H1 (cell line): ENCODE measurements at regions not wholly inside any gene's neighbourhood (a gene's known extent, or its start where the extent isn't known, plus 50 kb on each side); places are given as distances from the start of the nearest gene placed in this dataset.

Experiments used
- CTCF ChIA-PET: fragments of 300-600 bp; sonication (Branson Sonifier 250); formaldehyde crosslinking; loops from one replicate; lab custom pipeline; 2021; ENCODE audit not compliant: partially characterized antibody; lab: Charles Lee
- POLR2A ChIA-PET: fragments of 300-600 bp; sonication (Branson Sonifier 250); formaldehyde crosslinking; loops from one replicate; lab custom pipeline; 2021; ENCODE audit warnings: inconsistent platforms; ENCODE audit not compliant: partially characterized antibody; lab: Charles Lee
- DNase-seq, 2 experiments: peaks; one replicate each; pipeline versions ENCODE4 v3.0.0 to v3.0.0-alpha.2; 2010 to 2022; ENCODE audit warnings: low spot score in 2 of 2, low read depth in 1 of 2, mixed read lengths in 1 of 2
- FAIRE-seq: peaks from 2 replicates; lab custom pipeline; 2011; peaks lifted over from hg19 to GRCh38; lab: Jason Lieb, UNC
- H2AFZ ChIP-seq: 2 replicates; pipeline ENCODE4 v1.8.1; 2012; ENCODE audit warnings: low read length, inconsistent platforms
- H2AK5ac ChIP-seq: 2 replicates; pipeline ENCODE4 v1.6.1; 2013; ENCODE audit warnings: low read depth, low read length
- H2BK120ac ChIP-seq: replicated peaks from 2 replicates; pipeline ENCODE3; 2013; ENCODE audit warnings: low read depth, low read length, inconsistent platforms
- H2BK12ac ChIP-seq: 2 replicates; pipeline ENCODE4 v1.6.1; 2013; ENCODE audit warnings: low read depth, low read length
- H2BK15ac ChIP-seq: 2 replicates; pipeline ENCODE4 v1.6.1; 2013; ENCODE audit warnings: low read length
- H2BK20ac ChIP-seq: 2 replicates; pipeline ENCODE4 v1.6.1; 2013; ENCODE audit warnings: low read length
- H2BK5ac ChIP-seq: 2 replicates; pipeline ENCODE4 v1.6.1; 2013; ENCODE audit warnings: low read depth, low read length
- H3K14ac ChIP-seq: 2 replicates; pipeline ENCODE4 v1.6.1; 2013; ENCODE audit warnings: inconsistent platforms; ENCODE audit not compliant: insufficient read length
- H3K18ac ChIP-seq: 2 replicates; pipeline ENCODE4 v1.6.1; 2013; ENCODE audit warnings: low read length; ENCODE audit errors: extremely low read depth
- H3K23ac ChIP-seq: 2 replicates; pipeline ENCODE4 v1.6.1; 2013; ENCODE audit warnings: inconsistent platforms; ENCODE audit not compliant: insufficient read length
- H3K23me2 ChIP-seq: 2 replicates; pipeline ENCODE4 v1.6.1; 2013; ENCODE audit warnings: low read depth, low read length
- H3K27ac ChIP-seq: 2 replicates; pipeline ENCODE4 v1.6.1; 2011; ENCODE audit warnings: low read depth, low read length, inconsistent platforms
- H3K27me3 ChIP-seq, 4 experiments: replicated peaks in 1 of 4; 1 replicate in 1 of 4; 2 replicates in 3 of 4; pipeline versions ENCODE4 v1.6.1 to v1.8.1; 2011 to 2013; ENCODE audit warnings: low read length in 3 of 4, mild to moderate bottlenecking in 3 of 4, inconsistent platforms in 2 of 4, mixed read lengths in 2 of 4, moderate library complexity in 1 of 4; ENCODE audit not compliant: control insufficient read depth in 3 of 4, insufficient read depth in 3 of 4; ENCODE audit errors: extremely low read depth in 1 of 4
- H3K36me3 ChIP-seq, 4 experiments: 2 replicates each; pipeline versions ENCODE4 v1.6.1 to v1.8.1; 2011 to 2013; ENCODE audit warnings: mild to moderate bottlenecking in 4 of 4, low read length in 3 of 4, moderate library complexity in 2 of 4, control low read depth in 1 of 4, inconsistent platforms in 1 of 4; ENCODE audit not compliant: insufficient read depth in 4 of 4, control insufficient read depth in 2 of 4
- H3K4ac ChIP-seq: replicated peaks from 2 replicates; pipeline ENCODE3; 2013; ENCODE audit warnings: low read length, low read depth, mixed read lengths, inconsistent platforms; ENCODE audit not compliant: insufficient read length
- H3K4me1 ChIP-seq, 4 experiments: replicated peaks in 1 of 4; 1 replicate in 1 of 4; 2 replicates in 3 of 4; pipeline versions ENCODE4 v1.6.1 to v1.8.1; 2011 to 2013; ENCODE audit warnings: low read length in 3 of 4, inconsistent platforms in 2 of 4, mixed read lengths in 1 of 4; ENCODE audit not compliant: insufficient read depth in 4 of 4, control insufficient read depth in 3 of 4
- H3K4me2 ChIP-seq, 2 experiments: 2 replicates each; pipeline versions ENCODE4 v1.6.1 to v1.8.1; 2011 to 2013; ENCODE audit warnings: low read depth in 2 of 2, low read length in 2 of 2, control low read depth in 1 of 2, inconsistent platforms in 1 of 2, mild to moderate bottlenecking in 1 of 2; ENCODE audit not compliant: insufficient read depth in 1 of 2
- H3K4me3 ChIP-seq, 4 experiments: fragments of 200-600, 300-600 bp in 1 of 4; sonication (generic), shearing (Covaris generic), sonication (Bioruptor Twin) in 1 of 4; 2 replicates each; pipeline versions ENCODE4 v1.5.1 to v1.8.1; 2011 to 2016; ENCODE audit warnings: low read length in 4 of 4, low read depth in 3 of 4, control low read depth in 2 of 4, inconsistent platforms in 2 of 4, mild to moderate bottlenecking in 2 of 4, mixed read lengths in 1 of 4, moderate library complexity in 1 of 4; ENCODE audit not compliant: insufficient read depth in 2 of 4; ENCODE audit errors: extremely low read depth in 1 of 4
- H3K56ac ChIP-seq: replicated peaks from 2 replicates; pipeline ENCODE3; 2013; ENCODE audit warnings: low read depth, mild to moderate bottlenecking, mixed read lengths, low read length, inconsistent platforms; ENCODE audit not compliant: insufficient read length
- H3K79me1 ChIP-seq: 2 replicates; pipeline ENCODE4 v1.6.1; 2013; ENCODE audit warnings: low read depth, low read length, control low read depth
- H3K79me2 ChIP-seq, 2 experiments: 2 replicates each; pipeline versions ENCODE4 v1.6.1 to v1.8.1; 2012 to 2013; ENCODE audit warnings: low read length in 2 of 2, mild to moderate bottlenecking in 2 of 2, inconsistent platforms in 1 of 2; ENCODE audit not compliant: insufficient read depth in 2 of 2, control insufficient read depth in 1 of 2
- H3K9ac ChIP-seq, 4 experiments: replicated peaks in 1 of 4; 1 replicate in 1 of 4; 2 replicates in 3 of 4; pipeline versions ENCODE4 v1.6.1 to v1.8.1; 2011 to 2013; ENCODE audit warnings: low read depth in 3 of 4, low read length in 3 of 4, control low read depth in 2 of 4, mild to moderate bottlenecking in 2 of 4, moderate library complexity in 2 of 4, inconsistent platforms in 1 of 4; ENCODE audit errors: extremely low read depth in 1 of 4
- H3K9me3 ChIP-seq, 2 experiments: 2 replicates each; pipeline versions ENCODE4 v1.6.1 to v1.8.1; 2012 to 2013; ENCODE audit warnings: mild to moderate bottlenecking in 2 of 2, moderate library complexity in 2 of 2, control low read depth in 1 of 2, inconsistent platforms in 1 of 2, low read depth in 1 of 2, low read length in 1 of 2, mixed read lengths in 1 of 2; ENCODE audit not compliant: insufficient read depth in 2 of 2
- H4K20me1 ChIP-seq, 2 experiments: replicated peaks in 1 of 2; 2 replicates each; pipeline versions ENCODE3 to v1.8.1; 2011 to 2013; ENCODE audit warnings: inconsistent platforms in 2 of 2, low read length in 2 of 2, mild to moderate bottlenecking in 1 of 2; ENCODE audit not compliant: insufficient read depth in 2 of 2, control insufficient read depth in 1 of 2
- H4K5ac ChIP-seq: 2 replicates; pipeline ENCODE4 v1.6.1; 2013; ENCODE audit warnings: low read length, low read depth, mixed read lengths, inconsistent platforms; ENCODE audit not compliant: insufficient read length
- H4K8ac ChIP-seq: 2 replicates; pipeline ENCODE4 v1.8.0; 2013; ENCODE audit warnings: mild to moderate bottlenecking, moderate library complexity, low read length, inconsistent platforms; ENCODE audit not compliant: insufficient read depth; ENCODE audit errors: extremely low read depth
- H4K91ac ChIP-seq: replicated peaks from 2 replicates; pipeline ENCODE3; 2013; ENCODE audit warnings: low read length, mixed read lengths, inconsistent platforms; ENCODE audit not compliant: insufficient read length
- FOSL1 ChIP-seq: IDR thresholded peaks from 2 replicates; pipeline ENCODE4 v1.6.1; 2011; ENCODE audit warnings: mild to moderate bottlenecking, low read depth, low read length, moderate library complexity; ENCODE audit not compliant: insufficient read depth
- GABPA ChIP-seq: IDR thresholded peaks from 2 replicates; pipeline ENCODE4 v1.6.1; 2011; ENCODE audit warnings: mild to moderate bottlenecking, low read length, moderate library complexity, borderline replicate concordance; ENCODE audit not compliant: insufficient read depth
- JUN ChIP-seq: IDR thresholded peaks from 2 replicates; pipeline ENCODE4 v1.6.1; 2011; ENCODE audit warnings: low read depth, mild to moderate bottlenecking, improper control_type of control experiment, low read length
- KDM5A ChIP-seq: fragments of 200-600 bp; IDR thresholded peaks from 2 replicates; pipeline ENCODE4 v1.7.1; 2012; ENCODE audit warnings: mild to moderate bottlenecking, low read length, inconsistent platforms, mixed read lengths
- NRF1 ChIP-seq: IDR thresholded peaks from 2 replicates; pipeline ENCODE4 v1.6.1; 2011; ENCODE audit warnings: mild to moderate bottlenecking, low read depth, low read length, improper control_type of control experiment
- RBBP5 ChIP-seq: IDR thresholded peaks from 2 replicates; pipeline ENCODE4 v1.7.1; 2012; ENCODE audit warnings: low read depth, mild to moderate bottlenecking, inconsistent platforms, low read length, moderate library complexity, borderline replicate concordance
- RFX5 ChIP-seq: IDR thresholded peaks from 2 replicates; pipeline ENCODE4 v1.6.1; 2011; ENCODE audit warnings: low read depth, low read length, improper control_type of control experiment, borderline replicate concordance
- RNF2 ChIP-seq: fragments of 200-900, 300-1000 bp; sonication (generic); IDR thresholded peaks from 2 replicates; pipeline ENCODE4 v1.7.1; 2016; ENCODE audit warnings: borderline replicate concordance, low read depth, mild to moderate bottlenecking, antibody characterized with exemption, low read length; ENCODE audit not compliant: poor library complexity, severe bottlenecking; ENCODE audit errors: missing control alignments
- SIN3A ChIP-seq, 2 experiments: IDR thresholded peaks in 1 of 2; conservative IDR thresholded peaks in 1 of 2; 2 replicates each; pipeline ENCODE4 v1.6.1; 2011 to 2012; ENCODE audit warnings: low read length in 2 of 2, improper control_type of control experiment in 1 of 2, low read depth in 1 of 2, mild to moderate bottlenecking in 1 of 2
- TBP ChIP-seq: IDR thresholded peaks from 2 replicates; pipeline ENCODE4 v1.6.1; 2011; ENCODE audit warnings: low read depth, low read length, improper control_type of control experiment
- WGBS, 2 experiments: shearing (Covaris generic) in 1 of 2; methylation state at CpG; one replicate each; pipeline versions ENCODE4 v1.1.6 to v1.1.7; 2013 to 2015; ENCODE audit warnings: low lambda C conversion rate in 2 of 2, mixed read lengths in 2 of 2, inconsistent platforms in 1 of 2, low coverage in 1 of 2, missing lambda C conversion rate in 1 of 2; ENCODE audit not compliant: insufficient replicate concordance in 2 of 2, insufficient coverage in 1 of 2, insufficient read length in 1 of 2; ENCODE audit errors: extremely low coverage in 1 of 2, missing lambda C conversion rate in 1 of 2; 5-methylcytosine and 5-hydroxymethylcytosine counted together
- TF ChIP-seq, protein P1 (sequence below): IDR thresholded peaks from 2 replicates; pipeline ENCODE4 v1.6.1; 2011; ENCODE audit warnings: low read length, improper control_type of control experiment

DNA sequence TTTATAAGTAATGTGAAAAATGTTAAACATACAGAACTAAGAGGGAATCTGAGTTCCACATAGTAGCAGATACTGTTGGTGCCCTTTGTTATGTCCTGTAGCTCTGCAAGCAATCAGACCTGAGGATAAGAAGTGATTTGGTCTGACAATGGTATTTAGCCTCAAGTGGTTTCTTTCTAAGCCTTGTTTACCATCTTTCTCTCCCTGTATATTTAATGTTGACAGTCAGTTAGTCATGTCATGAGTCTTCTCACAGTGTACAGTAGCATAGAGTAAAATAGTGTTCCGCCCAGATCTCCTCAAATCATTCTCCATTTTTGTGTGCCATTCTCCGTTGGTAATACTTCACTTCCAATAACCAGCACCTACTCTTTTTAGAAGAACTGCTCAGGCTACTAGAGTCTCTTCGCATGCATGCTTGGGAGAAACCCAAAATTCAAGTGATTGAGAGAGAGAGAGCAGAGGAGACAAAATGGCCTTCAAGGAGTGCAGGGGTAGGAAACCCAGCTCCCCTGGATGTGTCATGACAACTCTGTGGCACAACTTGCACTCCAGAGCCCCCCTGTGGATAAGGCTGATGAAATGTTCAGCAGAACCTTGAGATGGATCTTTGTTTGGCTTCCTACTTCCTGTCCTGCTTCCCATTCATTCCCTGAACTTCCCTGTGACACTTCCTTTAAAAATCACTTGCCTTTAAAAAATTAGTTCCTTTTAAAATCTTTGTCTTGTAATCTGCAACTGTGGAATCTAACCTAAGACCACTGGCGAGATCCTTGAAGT lies 129.2 kb upstream of the FST start:
- H3K79me2 ChIP-seq, result no peaks in the 10 kb centered on the region
- H3K23ac ChIP-seq, result no peak overlapping the region
- H3K9ac ChIP-seq, result no peak overlapping the region
- H3K4me2 ChIP-seq, result no peak overlapping the region
- CTCF ChIA-PET, result interaction anchor here (1.0 kb wide), 1 partner anchor 15 kb away, joined by 4 read pairs; no protein-coding TSS in a partner anchor
- H3K56ac ChIP-seq, result no peak overlapping the region
- no peaks in the 10 kb centered on the region for H3K27me3 ChIP-seq
- no peaks in the 10 kb centered on the region for H4K20me1 ChIP-seq
- DNase-seq (no peak), FAIRE-seq (no peak)
- H4K5ac ChIP-seq, result no peak overlapping the region
- no peak overlapping the region for H2BK5ac ChIP-seq
- no peaks in the 10 kb centered on the region for H3K79me1 ChIP-seq
- no peak overlapping the region for H4K91ac ChIP-seq
- no peak overlapping the region for H4K8ac ChIP-seq
- no peaks in the 10 kb centered on the region for H3K9me3 ChIP-seq
- peak overlapping the region; percentile 19 for H2AFZ ChIP-seq
- H2BK15ac ChIP-seq, result no peak overlapping the region
- no peaks in the 10 kb centered on the region for H3K4me1 ChIP-seq
- no peak overlapping the region for H2BK12ac ChIP-seq
- no peak overlapping the region for H2AK5ac ChIP-seq
- H3K4me3 ChIP-seq, result no peak overlapping the region
- H3K36me3 ChIP-seq, result no peaks in the 10 kb centered on the region
- H3K4ac ChIP-seq, result no peak overlapping the region
- no peak overlapping the region for H2BK20ac ChIP-seq
- 85% methylated on average over 4 of the region's 4 CpGs; no CpG with 5 or more reads in 1 of the 2 experiments for WGBS, 2 experiments
- H2BK120ac ChIP-seq, result no peak overlapping the region
- POLR2A ChIA-PET, result no interaction called here
- H3K23me2 ChIP-seq, result no peaks in the 10 kb centered on the region
- H3K14ac ChIP-seq, result no peak overlapping the region
- H3K18ac ChIP-seq, result no peak overlapping the region; the same call in 1 of the 2 replicates
- H3K27ac ChIP-seq, result no peak overlapping the region
- no peak for TF ChIP-seq KDM5A
- no peak for TF ChIP-seq RBBP5
- no peak for TF ChIP-seq FOSL1
- TF ChIP-seq RNF2, result no peak
- no peak for TF ChIP-seq SIN3A (conservative IDR thresholded peaks at IDR 0.05 in 1 of 2, IDR thresholded peaks at IDR 0.05 in 1 of 2; ENCODE audit: low read depth in 1 of 2, low read length in 2 of 2)
- TF ChIP-seq GABPA, result no peak
- no peak for TF ChIP-seq RFX5
- TF ChIP-seq, protein P1, sequence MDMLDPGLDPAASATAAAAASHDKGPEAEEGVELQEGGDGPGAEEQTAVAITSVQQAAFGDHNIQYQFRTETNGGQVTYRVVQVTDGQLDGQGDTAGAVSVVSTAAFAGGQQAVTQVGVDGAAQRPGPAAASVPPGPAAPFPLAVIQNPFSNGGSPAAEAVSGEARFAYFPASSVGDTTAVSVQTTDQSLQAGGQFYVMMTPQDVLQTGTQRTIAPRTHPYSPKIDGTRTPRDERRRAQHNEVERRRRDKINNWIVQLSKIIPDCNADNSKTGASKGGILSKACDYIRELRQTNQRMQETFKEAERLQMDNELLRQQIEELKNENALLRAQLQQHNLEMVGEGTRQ, result no peak
- TF ChIP-seq JUN, result no peak
- TF ChIP-seq TBP, result no peak
- TF ChIP-seq NRF1, result no peak
